Endothelial cell of umbilical vein (primary cell): ENCODE measurements at regions not wholly inside any gene's neighbourhood (a gene's known extent, or its start where the extent isn't known, plus 50 kb on each side); places are given as distances from the start of the nearest gene placed in this dataset.

Experiments
- BruUV-seq: library from RNA; stranded (reverse); fragments of 400-500 nt; replicated peaks from 2 replicates; lab custom pipeline; 2021; lab: Mats Ljungman, UMichigan
- CTCF ChIA-PET: fragments of 300-600, 350-600 bp; sonication (Branson Sonifier 250); formaldehyde crosslinking; loops from one replicate; lab custom pipeline; 2021; ENCODE audit warnings: antibody characterized with exemption, inconsistent platforms; lab: Charles Lee
- POLR2A ChIA-PET: fragments of 300-600, 350-600 bp; sonication (Branson Sonifier 250); formaldehyde crosslinking; loops from one replicate; lab custom pipeline; 2021; ENCODE audit warnings: antibody characterized with exemption, inconsistent platforms; lab: Charles Lee
- DNase-seq: peaks from one replicate; pipeline ENCODE4 v3.0.0-alpha.2; 2011; ENCODE audit warnings: low read depth, low spot score
- FAIRE-seq: peaks from 2 replicates; lab custom pipeline; 2011; peaks lifted over from hg19 to GRCh38; lab: Jason Lieb, UNC
- H2AFZ ChIP-seq: 2 replicates; pipeline ENCODE4 v1.6.0; 2012; ENCODE audit warnings: low read depth, low read length, control low read depth, inconsistent platforms
- H3K27ac ChIP-seq: 2 replicates; pipeline ENCODE4 v1.5.1; 2011; ENCODE audit warnings: low read depth, mild to moderate bottlenecking, control low read depth, low read length, moderate library complexity; ENCODE audit not compliant: insufficient read depth
- H3K27me3 ChIP-seq, 2 experiments: 2 replicates each; pipeline versions ENCODE4 v1.6.0 to v1.6.1; 2011; ENCODE audit warnings: low read length in 2 of 2, mixed read lengths in 1 of 2; ENCODE audit not compliant: control insufficient read depth in 2 of 2, insufficient read depth in 2 of 2
- H3K36me3 ChIP-seq, 2 experiments: 2 replicates in 1 of 2; 3 replicates in 1 of 2; pipeline ENCODE4 v1.5.1; 2011; ENCODE audit warnings: low read length in 2 of 2, mild to moderate bottlenecking in 1 of 2, moderate library complexity in 1 of 2; ENCODE audit not compliant: control insufficient read depth in 2 of 2, insufficient read depth in 2 of 2; ENCODE audit errors: extremely low read depth in 1 of 2
- H3K4me1 ChIP-seq: 3 replicates; pipeline ENCODE4 v1.5.1; 2011; ENCODE audit warnings: mild to moderate bottlenecking, low read length; ENCODE audit not compliant: control insufficient read depth, insufficient read depth; ENCODE audit errors: extremely low read depth
- H3K4me2 ChIP-seq: 2 replicates; pipeline ENCODE4 v1.6.1; 2011; ENCODE audit warnings: low read length, control low read depth, mixed read lengths; ENCODE audit not compliant: insufficient read depth
- H3K4me3 ChIP-seq, 3 experiments: fragments of 200-600 bp in 1 of 3; sonication (generic), shearing (Covaris generic) in 1 of 3; replicated peaks in 1 of 3; 2 replicates each; pipeline ENCODE4 v1.5.1; 2011 to 2016; ENCODE audit warnings: control low read depth in 3 of 3, low read length in 3 of 3, mild to moderate bottlenecking in 2 of 3, inconsistent platforms in 1 of 3, low read depth in 1 of 3, moderate library complexity in 1 of 3; ENCODE audit not compliant: insufficient read depth in 1 of 3
- H3K79me2 ChIP-seq: 2 replicates; pipeline ENCODE4 v1.6.0; 2012; ENCODE audit warnings: low read length, inconsistent platforms; ENCODE audit not compliant: control insufficient read depth, insufficient read depth
- H3K9ac ChIP-seq: replicated peaks from 2 replicates; pipeline ENCODE3; 2011; ENCODE audit warnings: low read length, control low read depth; ENCODE audit not compliant: insufficient read depth; ENCODE audit errors: extremely low read depth
- H3K9me1 ChIP-seq: replicated peaks from 3 replicates; pipeline ENCODE4 v1.6.0; 2011; ENCODE audit warnings: mild to moderate bottlenecking, low read length; ENCODE audit not compliant: control insufficient read depth, insufficient read depth; ENCODE audit errors: extremely low read depth
- H3K9me3 ChIP-seq: replicated peaks from 2 replicates; pipeline ENCODE4 v1.5.1; 2012; ENCODE audit warnings: low read length, inconsistent platforms; ENCODE audit not compliant: control insufficient read depth, insufficient read depth
- H4K20me1 ChIP-seq: replicated peaks from 2 replicates; pipeline ENCODE3; 2011; ENCODE audit warnings: mild to moderate bottlenecking, low read length; ENCODE audit not compliant: control insufficient read depth, insufficient read depth; ENCODE audit errors: extremely low read depth
- CTCF ChIP-seq, 2 donors: IDR thresholded peaks; 1 replicate in 1 of 2; 2 replicates in 1 of 2; pipeline ENCODE4 v1.5.1; 2011; ENCODE audit warnings: low read length in 2 of 2, mild to moderate bottlenecking in 2 of 2, moderate library complexity in 2 of 2, control low read depth in 1 of 2, inconsistent platforms in 1 of 2, low read depth in 1 of 2; ENCODE audit not compliant: insufficient read depth in 1 of 2; ENCODE audit errors: extremely low read depth in 1 of 2
- EZH2 ChIP-seq: IDR thresholded peaks from 2 replicates; pipeline ENCODE4 v1.6.1; 2012; ENCODE audit warnings: borderline replicate concordance, low read depth, mild to moderate bottlenecking, moderate library complexity, low read length, inconsistent platforms; ENCODE audit not compliant: severe bottlenecking
- FOS ChIP-seq: IDR thresholded peaks from 2 replicates; pipeline ENCODE4 v1.6.1; 2011; ENCODE audit warnings: mild to moderate bottlenecking, low read length, moderate library complexity, borderline replicate concordance; ENCODE audit not compliant: insufficient read depth
- GATA2 ChIP-seq: IDR thresholded peaks from 2 replicates; pipeline ENCODE4 v1.7.0; 2011; ENCODE audit warnings: low read depth, mild to moderate bottlenecking, moderate library complexity, mixed read lengths, low read length; ENCODE audit not compliant: insufficient read length, insufficient read depth
- MYC ChIP-seq: IDR thresholded peaks from one replicate; pipeline ENCODE4 v1.6.1; 2011; ENCODE audit warnings: mild to moderate bottlenecking, low read depth, low read length
- POLR2A ChIP-seq: IDR thresholded peaks from 2 replicates; pipeline ENCODE4 v1.6.1; 2012; ENCODE audit warnings: low read depth, mild to moderate bottlenecking, control low read depth, low read length
- POLR2AphosphoS5 ChIP-seq: IDR thresholded peaks from 2 replicates; pipeline ENCODE4 v1.6.1; 2012; ENCODE audit warnings: low read depth, mild to moderate bottlenecking, control low read depth, low read length, moderate library complexity; ENCODE audit not compliant: insufficient read depth
- dilution Hi-C: fragments of 300-500 bp; cut with MboI; formaldehyde crosslinking; loops from one replicate; pipeline ENCODE4 v1.15.0; 2019; ENCODE audit warnings: low sequenced_read_pairs; ENCODE audit not compliant: extremely low pct_ligation_motif_present
- intact Hi-C: fragments of 100-400 bp; cut with micrococcal nuclease; formaldehyde crosslinking; loops from one replicate; pipeline ENCODE4 v1.10.0; 2022
- TF ChIP-seq, protein P1 (sequence below): IDR thresholded peaks from 2 replicates; pipeline ENCODE4 v1.6.1; 2011; ENCODE audit not compliant: insufficient read depth, insufficient read length

DNA sequence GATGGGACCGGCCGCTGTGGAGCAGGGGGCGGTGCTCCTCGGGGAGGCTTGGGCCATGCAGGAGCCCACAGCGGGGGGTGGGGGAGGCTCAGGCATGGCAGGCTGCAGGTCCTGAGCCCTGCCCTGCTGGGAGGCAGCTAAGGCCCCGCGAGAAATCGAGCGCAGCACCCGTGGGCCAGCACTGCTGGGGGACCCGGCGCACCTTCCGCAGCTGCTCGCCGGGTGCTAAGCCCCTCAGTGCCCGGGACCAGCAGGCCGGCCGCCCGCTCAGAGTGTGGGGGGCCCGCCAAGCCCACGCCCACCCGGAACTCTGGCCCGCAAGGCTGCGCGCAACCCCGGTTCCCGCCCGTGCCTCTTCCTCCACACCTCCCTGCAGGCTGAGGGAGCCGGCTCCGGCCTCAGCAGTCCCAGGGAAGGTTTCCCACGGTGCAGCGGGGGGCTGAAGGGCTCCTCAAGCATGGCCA lies 131.5 kb downstream of the SNX18 start:
- ChIA-PET CTCF (interaction anchor here (1.0 kb wide), 1 partner anchor 21 kb away, joined by 3 read pairs; no protein-coding TSS in a partner anchor), POLR2A (no interaction called here)
- Histone ChIP-seq H3K9me1 (no peaks in the 10 kb centered on the region), H4K20me1 (no peaks in the 10 kb centered on the region), H3K79me2 (no peaks in the 10 kb centered on the region), H3K9me3 (no peaks in the 10 kb centered on the region), H3K4me2 (no peak overlapping the region), H3K4me3 (no peak overlapping the region), H2AFZ (no peak overlapping the region), H3K27ac (no peak overlapping the region), H3K36me3 (no peaks in the 10 kb centered on the region), H3K27me3 (peaks cover 0 to 2% of the 10 kb centered on the region in 2 experiments), H3K4me1 (peaks cover 15% of the 10 kb centered on the region), H3K9ac (no peak overlapping the region)
- dilution Hi-C loops (no loop called here), intact Hi-C loops (loop anchor here (10.0 kb wide), 1 partner anchor 186 kb away; no protein-coding TSS in a partner anchor)
- DNase-seq = no peak
- FAIRE-seq = no peak
- TF ChIP-seq, protein P1, sequence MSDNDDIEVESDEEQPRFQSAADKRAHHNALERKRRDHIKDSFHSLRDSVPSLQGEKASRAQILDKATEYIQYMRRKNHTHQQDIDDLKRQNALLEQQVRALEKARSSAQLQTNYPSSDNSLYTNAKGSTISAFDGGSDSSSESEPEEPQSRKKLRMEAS = no peak
- TF ChIP-seq EZH2 = no peak
- no peak for TF ChIP-seq FOS
- no peak for TF ChIP-seq MYC
- no peak for TF ChIP-seq CTCF (IDR thresholded peaks at IDR 0.05; ENCODE audit: extremely low read depth in 1 of 2, insufficient read depth in 1 of 2, low read depth in 1 of 2, low read length in 2 of 2)
- TF ChIP-seq GATA2 = no peak
- TF ChIP-seq POLR2A = no peak
- TF ChIP-seq POLR2AphosphoS5 = no peak
- BruUV-seq = no TSS peak
